Liver (tissue), 8 donors: ENCODE measurements at regions not wholly inside any gene's neighbourhood (a gene's known extent, or its start where the extent isn't known, plus 50 kb on each side); places are given as distances from the start of the nearest gene placed in this dataset.

Experiments
- DNase-seq: peaks from one replicate; pipeline ENCODE4 v3.0.0-alpha.2; 2017; ENCODE audit warnings: low spot score
- H3K27ac ChIP-seq, 2 donors: one replicate each; pipeline ENCODE4 v1.7.0; 2013; ENCODE audit warnings: inconsistent platforms in 2 of 2, low read length in 2 of 2, control low read depth in 1 of 2, low read depth in 1 of 2, mild to moderate bottlenecking in 1 of 2
- H3K27me3 ChIP-seq, 4 donors: one replicate each; pipeline versions ENCODE4 v1.6.1 to v1.7.0; 2013; ENCODE audit warnings: low read length in 3 of 4, inconsistent platforms in 1 of 4, mild to moderate bottlenecking in 1 of 4, moderate library complexity in 1 of 4; ENCODE audit not compliant: control insufficient read depth in 4 of 4, insufficient read depth in 4 of 4
- H3K36me3 ChIP-seq, 4 donors: one replicate each; pipeline versions ENCODE4 v1.6.1 to v1.7.0; 2013; ENCODE audit warnings: low read length in 3 of 4, mild to moderate bottlenecking in 3 of 4, low read depth in 1 of 4, moderate library complexity in 1 of 4; ENCODE audit not compliant: control insufficient read depth in 4 of 4, insufficient read depth in 3 of 4
- H3K4me1 ChIP-seq, 4 donors: one replicate each; pipeline versions ENCODE4 v1.6.1 to v1.7.0; 2013; ENCODE audit warnings: low read length in 3 of 4, mild to moderate bottlenecking in 3 of 4, moderate library complexity in 1 of 4; ENCODE audit not compliant: control insufficient read depth in 4 of 4, insufficient read depth in 4 of 4
- H3K4me3 ChIP-seq, 3 donors: one replicate each; pipeline versions ENCODE4 v1.6.1 to v1.7.0; 2013; ENCODE audit warnings: low read length in 3 of 3, control low read depth in 1 of 3, low read depth in 1 of 3, mild to moderate bottlenecking in 1 of 3
- H3K9ac ChIP-seq, 2 donors: one replicate each; pipeline ENCODE4 v1.7.0; 2013; ENCODE audit warnings: low read length in 2 of 2, mild to moderate bottlenecking in 2 of 2, moderate library complexity in 2 of 2, control low read depth in 1 of 2, low read depth in 1 of 2
- H3K9me3 ChIP-seq, 4 donors: one replicate each; pipeline versions ENCODE4 v1.6.1 to v1.7.0; 2013; ENCODE audit warnings: low read length in 3 of 4; ENCODE audit not compliant: control insufficient read depth in 4 of 4
- CTCF ChIP-seq: fragments of 150-350 bp; IDR thresholded peaks from 2 replicates; pipeline ENCODE4 v1.5.1; 2017; ENCODE audit warnings: improper control_type of control experiment, low read depth, low read length; ENCODE audit not compliant: missing input control
- FOXA1 ChIP-seq: IDR thresholded peaks from 2 replicates; pipeline ENCODE4 v1.6.1; 2016; ENCODE audit warnings: antibody characterized with exemption
- FOXA2 ChIP-seq: IDR thresholded peaks from 2 replicates; pipeline ENCODE4 v1.6.1; 2016; ENCODE audit warnings: antibody characterized with exemption
- GABPA ChIP-seq, 2 donors: IDR thresholded peaks in 1 of 2; conservative IDR thresholded peaks in 1 of 2; 2 replicates each; pipeline ENCODE4 v1.6.1; 2016; ENCODE audit warnings: antibody characterized with exemption in 2 of 2, mild to moderate bottlenecking in 1 of 2, moderate library complexity in 1 of 2
- HNF4A ChIP-seq, 2 donors: conservative IDR thresholded peaks; 2 replicates each; pipeline ENCODE4 v1.6.1; 2016; ENCODE audit warnings: antibody characterized with exemption in 2 of 2, mild to moderate bottlenecking in 2 of 2
- HNF4G ChIP-seq: IDR thresholded peaks from 2 replicates; pipeline ENCODE4 v1.6.1; 2016; ENCODE audit warnings: antibody characterized with exemption
- JUND ChIP-seq, 2 donors: IDR thresholded peaks; 2 replicates each; pipeline ENCODE4 v1.6.1; 2016; ENCODE audit warnings: antibody characterized with exemption in 2 of 2
- NR2F2 ChIP-seq: IDR thresholded peaks from 2 replicates; pipeline ENCODE4 v1.6.1; 2016; ENCODE audit warnings: antibody characterized with exemption
- RAD21 ChIP-seq, 2 donors: IDR thresholded peaks; 2 replicates each; pipeline ENCODE4 v1.6.1; 2016; ENCODE audit warnings: antibody characterized with exemption in 2 of 2, mild to moderate bottlenecking in 2 of 2
- REST ChIP-seq: IDR thresholded peaks from 2 replicates; pipeline ENCODE4 v1.6.1; 2016; ENCODE audit warnings: antibody characterized with exemption, mild to moderate bottlenecking
- RXRA ChIP-seq, 2 donors: IDR thresholded peaks; 2 replicates each; pipeline ENCODE4 v1.6.1; 2017 to 2018; ENCODE audit warnings: antibody characterized with exemption in 2 of 2, mild to moderate bottlenecking in 1 of 2
- SP1 ChIP-seq: IDR thresholded peaks from 2 replicates; pipeline ENCODE4 v1.6.1; 2018; ENCODE audit warnings: antibody characterized with exemption, mild to moderate bottlenecking
- TAF1 ChIP-seq: conservative IDR thresholded peaks from 2 replicates; pipeline ENCODE4 v1.6.1; 2016; ENCODE audit warnings: antibody characterized with exemption, mild to moderate bottlenecking
- YY1 ChIP-seq: IDR thresholded peaks from 2 replicates; pipeline ENCODE4 v1.6.1; 2016; ENCODE audit warnings: antibody characterized with exemption, mild to moderate bottlenecking
- WGBS: extraction: QIAGEN DNeasy Blood & Tissue Kit; methylation state at CpG from one replicate; pipeline ENCODE4 v1.1.7; 2013; 5-methylcytosine and 5-hydroxymethylcytosine counted together
- TF ChIP-seq, protein P1 (sequence below): IDR thresholded peaks from 2 replicates; pipeline ENCODE4 v1.6.1; 2016; ENCODE audit warnings: antibody characterized with exemption
- TF ChIP-seq, protein P2 (sequence below): IDR thresholded peaks from 2 replicates; pipeline ENCODE4 v1.6.1; 2016; ENCODE audit warnings: antibody characterized with exemption
- TF ChIP-seq, protein P3 (sequence below): IDR thresholded peaks from 2 replicates; pipeline ENCODE4 v1.6.1; 2016; ENCODE audit warnings: antibody characterized with exemption
- donor health status: healthy.
- donor health status: healthy.
- donor health status: healthy.
- donor health status: healthy.
- donor health status: healthy.

GRCh38 chr2:14475994-14476393 lies 156.5 kb upstream of the LRATD1 start:
- no peaks in the 10 kb centered on the region for H3K27me3 ChIP-seq
- no peak overlapping the region for H3K9ac ChIP-seq
- H3K9me3 ChIP-seq: no peaks in the 10 kb centered on the region
- no peak overlapping the region for H3K4me3 ChIP-seq
- no peaks in the 10 kb centered on the region for H3K36me3 ChIP-seq
- WGBS: 84% methylated on average over 5 of the region's 5 CpGs
- no peak overlapping the region for H3K27ac ChIP-seq
- no peak for DNase-seq
- H3K4me1 ChIP-seq: peaks cover 0 to 13% (median 0%) of the 10 kb centered on the region in 4 donors
- TF ChIP-seq RXRA (IDR thresholded peaks at IDR 0.05) (no peak), FOXA1 (no peak), CTCF (no peak), TAF1 (no peak), HNF4A (conservative IDR thresholded peaks at IDR 0.05) (no peak), REST (no peak), HNF4G (no peak), YY1 (no peak), JUND (IDR thresholded peaks at IDR 0.05) (no peak)
- TF ChIP-seq, protein P1, sequence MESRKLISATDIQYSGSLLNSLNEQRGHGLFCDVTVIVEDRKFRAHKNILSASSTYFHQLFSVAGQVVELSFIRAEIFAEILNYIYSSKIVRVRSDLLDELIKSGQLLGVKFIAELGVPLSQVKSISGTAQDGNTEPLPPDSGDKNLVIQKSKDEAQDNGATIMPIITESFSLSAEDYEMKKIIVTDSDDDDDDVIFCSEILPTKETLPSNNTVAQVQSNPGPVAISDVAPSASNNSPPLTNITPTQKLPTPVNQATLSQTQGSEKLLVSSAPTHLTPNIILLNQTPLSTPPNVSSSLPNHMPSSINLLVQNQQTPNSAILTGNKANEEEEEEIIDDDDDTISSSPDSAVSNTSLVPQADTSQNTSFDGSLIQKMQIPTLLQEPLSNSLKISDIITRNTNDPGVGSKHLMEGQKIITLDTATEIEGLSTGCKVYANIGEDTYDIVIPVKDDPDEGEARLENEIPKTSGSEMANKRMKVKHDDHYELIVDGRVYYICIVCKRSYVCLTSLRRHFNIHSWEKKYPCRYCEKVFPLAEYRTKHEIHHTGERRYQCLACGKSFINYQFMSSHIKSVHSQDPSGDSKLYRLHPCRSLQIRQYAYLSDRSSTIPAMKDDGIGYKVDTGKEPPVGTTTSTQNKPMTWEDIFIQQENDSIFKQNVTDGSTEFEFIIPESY: no peak

DNA sequence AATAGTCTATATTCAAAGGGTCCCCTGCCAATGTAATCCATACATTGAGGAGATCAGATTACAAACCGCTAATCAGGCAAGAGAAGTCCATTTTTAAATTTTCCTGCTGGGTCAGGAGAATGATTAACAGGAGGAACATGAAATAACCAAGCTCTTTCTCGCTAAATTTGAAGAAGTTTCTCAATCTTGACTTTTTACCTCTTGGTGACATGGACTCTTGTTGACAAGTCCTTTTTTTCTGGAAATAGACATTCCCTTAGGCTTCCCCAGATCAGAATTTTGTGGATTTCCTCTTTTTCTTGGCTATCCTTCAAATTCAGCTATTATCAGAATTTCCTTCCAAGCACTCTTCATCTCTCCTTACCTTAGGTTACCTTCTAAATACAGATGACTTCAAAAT lies 153.0 kb upstream of the LRATD1 start:
- Histone ChIP-seq H3K4me1 (peaks cover 0 to 13% (median 0%) of the 10 kb centered on the region in 4 donors), H3K9me3 (no peaks in the 10 kb centered on the region), H3K4me3 (no peak overlapping the region), H3K36me3 (no peaks in the 10 kb centered on the region), H3K9ac (no peak overlapping the region), H3K27ac (no peak overlapping the region), H3K27me3 (no peaks in the 10 kb centered on the region)
- TF ChIP-seq REST (no peak), GABPA (IDR thresholded peaks at IDR 0.05 in 1 of 2, conservative IDR thresholded peaks at IDR 0.05 in 1 of 2) (no peak), FOXA2 (peak; percentile 56), YY1 (peak; percentile 27), RAD21 (IDR thresholded peaks at IDR 0.05) (no peak), SP1 (peak; percentile 34), TAF1 (no peak), RXRA (IDR thresholded peaks at IDR 0.05) (peak in 1 of 2 donors; percentile 49), HNF4A (conservative IDR thresholded peaks at IDR 0.05) (peak; percentile 53 to 62), NR2F2 (no peak)
- TF ChIP-seq, protein P1: no peak
- TF ChIP-seq, protein P2, sequence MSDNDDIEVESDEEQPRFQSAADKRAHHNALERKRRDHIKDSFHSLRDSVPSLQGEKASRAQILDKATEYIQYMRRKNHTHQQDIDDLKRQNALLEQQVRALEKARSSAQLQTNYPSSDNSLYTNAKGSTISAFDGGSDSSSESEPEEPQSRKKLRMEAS: no peak
- TF ChIP-seq, protein P3, sequence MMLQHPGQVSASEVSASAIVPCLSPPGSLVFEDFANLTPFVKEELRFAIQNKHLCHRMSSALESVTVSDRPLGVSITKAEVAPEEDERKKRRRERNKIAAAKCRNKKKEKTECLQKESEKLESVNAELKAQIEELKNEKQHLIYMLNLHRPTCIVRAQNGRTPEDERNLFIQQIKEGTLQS: no peak
- no peak for DNase-seq
- WGBS: 28% methylated on average over 2 of the region's 2 CpGs
